ENCODE measurements at regions not wholly inside any gene's neighbourhood (a gene's known extent, or its start where the extent isn't known, plus 50 kb on each side); places are given as distances from the start of the nearest gene placed in this dataset.

DNA sequence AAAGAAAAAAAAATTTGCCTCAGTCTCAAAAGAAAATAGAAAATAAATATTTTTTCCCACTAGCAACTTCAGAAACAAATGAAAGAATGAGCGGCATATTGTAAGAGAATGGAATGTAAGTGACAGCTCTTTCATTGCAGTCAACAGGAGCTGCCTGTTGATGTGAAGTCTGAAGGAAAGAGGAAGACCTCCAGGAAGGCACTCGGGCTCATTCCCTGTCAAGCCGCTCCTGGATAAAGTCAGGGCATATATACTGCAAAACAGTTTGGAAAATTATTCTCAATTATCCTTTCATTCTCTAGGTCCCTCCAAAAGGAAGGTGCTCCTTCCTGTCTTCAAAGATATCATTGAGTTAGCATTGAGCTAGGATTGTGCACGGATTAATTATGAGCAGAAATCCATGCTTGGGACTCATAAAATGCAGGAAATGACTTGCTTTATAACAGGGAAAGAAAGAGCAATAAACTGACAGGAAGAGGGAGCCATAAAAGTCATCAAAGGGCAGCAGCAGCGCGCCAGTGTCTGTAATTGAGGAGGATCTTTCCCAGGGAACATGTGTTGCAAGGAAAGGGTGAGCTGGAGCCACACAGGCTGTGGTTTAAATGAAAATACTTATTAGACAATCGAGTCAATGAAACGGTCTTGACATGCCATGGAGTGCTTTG lies 218.2 kb downstream of the C6orf118 start:
- DNase-seq (ENCODE audit: low spot score) (no peak), ATAC-seq (ENCODE audit: low FRiP score) (no peak)

DNA sequence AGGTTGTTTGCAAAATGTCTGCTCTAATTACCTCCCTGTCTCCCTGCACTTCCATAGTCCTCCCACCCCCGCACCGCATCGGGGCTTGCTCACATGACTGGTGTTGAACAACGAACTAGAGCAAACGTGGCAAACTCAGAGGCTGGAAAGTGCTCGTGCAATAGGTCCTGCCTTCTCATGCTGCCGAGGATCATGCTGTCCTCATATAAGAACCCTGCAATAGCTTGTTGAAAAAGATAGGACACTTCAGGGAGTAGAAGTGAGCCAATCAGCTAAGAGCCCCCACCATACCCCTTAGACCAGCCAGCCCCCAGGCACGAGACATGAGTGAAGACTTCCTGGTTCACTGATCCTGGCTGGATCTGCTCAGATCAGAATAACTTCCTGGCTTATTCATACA lies 219.2 kb downstream of the C6orf118 start:
- DNase-seq (ENCODE audit: low spot score) (no peak), ATAC-seq (ENCODE audit: low FRiP score) (no peak)
- TF ChIP-seq, protein P1, sequence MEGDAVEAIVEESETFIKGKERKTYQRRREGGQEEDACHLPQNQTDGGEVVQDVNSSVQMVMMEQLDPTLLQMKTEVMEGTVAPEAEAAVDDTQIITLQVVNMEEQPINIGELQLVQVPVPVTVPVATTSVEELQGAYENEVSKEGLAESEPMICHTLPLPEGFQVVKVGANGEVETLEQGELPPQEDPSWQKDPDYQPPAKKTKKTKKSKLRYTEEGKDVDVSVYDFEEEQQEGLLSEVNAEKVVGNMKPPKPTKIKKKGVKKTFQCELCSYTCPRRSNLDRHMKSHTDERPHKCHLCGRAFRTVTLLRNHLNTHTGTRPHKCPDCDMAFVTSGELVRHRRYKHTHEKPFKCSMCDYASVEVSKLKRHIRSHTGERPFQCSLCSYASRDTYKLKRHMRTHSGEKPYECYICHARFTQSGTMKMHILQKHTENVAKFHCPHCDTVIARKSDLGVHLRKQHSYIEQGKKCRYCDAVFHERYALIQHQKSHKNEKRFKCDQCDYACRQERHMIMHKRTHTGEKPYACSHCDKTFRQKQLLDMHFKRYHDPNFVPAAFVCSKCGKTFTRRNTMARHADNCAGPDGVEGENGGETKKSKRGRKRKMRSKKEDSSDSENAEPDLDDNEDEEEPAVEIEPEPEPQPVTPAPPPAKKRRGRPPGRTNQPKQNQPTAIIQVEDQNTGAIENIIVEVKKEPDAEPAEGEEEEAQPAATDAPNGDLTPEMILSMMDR (IDR thresholded peaks at IDR 0.05): no peak

More for the DNA sequence above, 218.2 kb downstream of the C6orf118 start:
- TF ChIP-seq, protein P1 (IDR thresholded peaks at IDR 0.05): no peak

- no peak for ATAC-seq (ENCODE audit: low FRiP score)
- TF ChIP-seq, protein P1 (IDR thresholded peaks at IDR 0.05): no peak
- no peak for DNase-seq (ENCODE audit: low spot score)
Measured at GRCh38 chr6:165086814-165087213, 222.6 kb downstream of the C6orf118 start.

GRCh38 chr6:165082636-165083035 lies 226.8 kb downstream of the C6orf118 start:
- ATAC-seq (ENCODE audit: low FRiP score): no peak
- DNase-seq (ENCODE audit: low spot score): no peak
- TF ChIP-seq, protein P1 (IDR thresholded peaks at IDR 0.05): no peak

DNA sequence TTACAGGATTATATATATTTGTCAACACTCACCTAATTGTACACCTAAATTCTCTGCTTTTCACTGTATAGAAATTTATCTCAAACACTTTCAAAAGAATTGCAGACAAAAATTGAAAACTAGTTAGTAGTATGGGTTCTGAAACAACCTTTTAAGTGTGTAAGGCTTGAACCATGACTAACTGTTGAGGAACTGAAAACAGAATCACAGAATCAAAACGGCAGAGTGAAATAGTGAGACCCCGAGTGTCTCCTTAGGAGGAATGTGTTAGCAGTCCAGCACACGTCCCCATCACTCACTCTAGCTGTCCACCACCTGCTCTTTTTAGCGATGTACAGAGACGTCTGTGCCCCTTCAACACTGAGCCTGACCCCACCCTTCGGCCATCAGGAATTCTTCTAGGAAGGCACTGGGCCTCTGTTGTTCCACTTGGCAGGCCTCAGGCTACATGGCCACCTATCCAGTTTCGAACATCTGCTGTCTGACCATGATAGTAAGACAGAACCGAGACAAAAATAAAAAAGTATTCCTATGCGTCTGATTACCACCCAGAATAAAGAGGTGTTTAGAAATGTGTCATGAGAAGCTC lies 227.4 kb downstream of the C6orf118 start:
- ATAC-seq (ENCODE audit: low FRiP score): no peak
- TF ChIP-seq, protein P1 (IDR thresholded peaks at IDR 0.05): no peak
- DNase-seq (ENCODE audit: low spot score): no peak

- no peak for ATAC-seq (ENCODE audit: low FRiP score)
- TF ChIP-seq, protein P1 (IDR thresholded peaks at IDR 0.05): no peak
- no peak for DNase-seq (ENCODE audit: low spot score)
Measured at GRCh38 chr6:165077876-165078275, 231.5 kb downstream of the C6orf118 start.

GRCh38 chr6:165071906-165072305 lies 237.5 kb downstream of the C6orf118 start:
- TF ChIP-seq, protein P1 (IDR thresholded peaks at IDR 0.05): no peak
- no peak for DNase-seq (ENCODE audit: low spot score)
- ATAC-seq (ENCODE audit: low FRiP score): no peak
